H9 (cell line): ENCODE measurements at regions not wholly inside any gene's neighbourhood (a gene's known extent, or its start where the extent isn't known, plus 50 kb on each side); places are given as distances from the start of the nearest gene placed in this dataset.

ENCODE experiments used
- DNase-seq: peaks from one replicate; pipeline ENCODE4 v3.0.0-alpha.2; 2017
- H2AFZ ChIP-seq: one replicate; pipeline ENCODE4 v1.6.1; 2013; ENCODE audit warnings: mild to moderate bottlenecking, low read length, control low read depth, moderate library complexity
- H2AK5ac ChIP-seq: 2 replicates; pipeline ENCODE4 v1.6.1; 2013; ENCODE audit warnings: low read length, control low read depth, mixed read lengths; ENCODE audit not compliant: insufficient read length
- H2BK120ac ChIP-seq: one replicate; pipeline ENCODE4 v1.6.1; 2013; ENCODE audit warnings: low read depth, mild to moderate bottlenecking, low read length, control low read depth, inconsistent platforms; ENCODE audit not compliant: poor library complexity, severe bottlenecking
- H2BK12ac ChIP-seq: 2 replicates; pipeline ENCODE4 v1.6.1; 2013; ENCODE audit warnings: low read length, control low read depth, mixed read lengths, low read depth; ENCODE audit not compliant: insufficient read length
- H2BK15ac ChIP-seq: 2 replicates; pipeline ENCODE4 v1.6.1; 2013; ENCODE audit warnings: low read depth, low read length, control low read depth
- H2BK20ac ChIP-seq: one replicate; pipeline ENCODE4 v1.6.1; 2013; ENCODE audit warnings: low read depth, mild to moderate bottlenecking, low read length, control low read depth, inconsistent platforms; ENCODE audit not compliant: poor library complexity, severe bottlenecking
- H2BK5ac ChIP-seq: 2 replicates; pipeline ENCODE4 v1.6.1; 2013; ENCODE audit warnings: low read length, control low read depth, mixed read lengths; ENCODE audit not compliant: insufficient read length
- H3K14ac ChIP-seq: 2 replicates; pipeline ENCODE4 v1.6.1; 2013; ENCODE audit warnings: low read length, control low read depth; ENCODE audit not compliant: insufficient read depth
- H3K18ac ChIP-seq: 2 replicates; pipeline ENCODE4 v1.6.1; 2013; ENCODE audit warnings: low read depth, mild to moderate bottlenecking, mixed read lengths, low read length, control low read depth; ENCODE audit not compliant: insufficient read length
- H3K23ac ChIP-seq: 2 replicates; pipeline ENCODE4 v1.6.1; 2013; ENCODE audit warnings: low read length, control low read depth, mixed read lengths, low read depth; ENCODE audit not compliant: insufficient read length
- H3K23me2 ChIP-seq: 2 replicates; pipeline ENCODE4 v1.6.1; 2013; ENCODE audit warnings: low read depth, mild to moderate bottlenecking, mixed read lengths, low read length, control low read depth; ENCODE audit not compliant: insufficient read length, poor library complexity, severe bottlenecking
- H3K27ac ChIP-seq: 2 replicates; pipeline ENCODE4 v1.5.1; 2013; ENCODE audit warnings: low read length, control low read depth, mixed read lengths, low read depth; ENCODE audit not compliant: insufficient read length
- H3K27me3 ChIP-seq: 2 replicates; pipeline ENCODE4 v1.6.1; 2013; ENCODE audit warnings: low read length, control low read depth, inconsistent platforms; ENCODE audit not compliant: insufficient read depth
- H3K4ac ChIP-seq: 2 replicates; pipeline ENCODE4 v1.6.1; 2013; ENCODE audit warnings: low read depth, mild to moderate bottlenecking, control low read depth, inconsistent platforms, low read length, moderate library complexity
- H3K4me1 ChIP-seq: 2 replicates; pipeline ENCODE4 v1.6.1; 2013; ENCODE audit warnings: low read length, control low read depth, inconsistent platforms; ENCODE audit not compliant: insufficient read depth
- H3K4me2 ChIP-seq: 2 replicates; pipeline ENCODE4 v1.6.1; 2013; ENCODE audit warnings: low read length, control low read depth, mixed read lengths; ENCODE audit not compliant: insufficient read length, insufficient read depth
- H3K56ac ChIP-seq: 2 replicates; pipeline ENCODE4 v1.6.1; 2013; ENCODE audit warnings: low read depth, mild to moderate bottlenecking, mixed read lengths, low read length, control low read depth; ENCODE audit not compliant: insufficient read length
- H3K79me1 ChIP-seq: 2 replicates; pipeline ENCODE4 v1.6.1; 2013; ENCODE audit warnings: low read depth, mild to moderate bottlenecking, moderate library complexity, low read length, control low read depth, inconsistent platforms; ENCODE audit not compliant: insufficient read depth, poor library complexity, severe bottlenecking
- H3K79me2 ChIP-seq: 2 replicates; pipeline ENCODE4 v1.6.1; 2013; ENCODE audit warnings: low read length, control low read depth, inconsistent platforms; ENCODE audit not compliant: insufficient read depth
- H3K9ac ChIP-seq: 2 replicates; pipeline ENCODE4 v1.6.1; 2013; ENCODE audit warnings: low read length, control low read depth, mixed read lengths; ENCODE audit not compliant: insufficient read length; ENCODE audit errors: extremely low read depth
- H3K9me3 ChIP-seq: one replicate; pipeline ENCODE4 v1.6.1; 2013; ENCODE audit warnings: low read depth, low read length, inconsistent platforms; ENCODE audit not compliant: control insufficient read depth
- H3T11ph ChIP-seq: one replicate; pipeline ENCODE4 v1.6.1; 2013; ENCODE audit warnings: mild to moderate bottlenecking, low read length, control low read depth, inconsistent platforms
- H4K20me1 ChIP-seq: one replicate; pipeline ENCODE4 v1.6.1; 2013; ENCODE audit not compliant: control insufficient read depth, insufficient read length, insufficient read depth
- H4K5ac ChIP-seq: 2 replicates; pipeline ENCODE4 v1.6.1; 2013; ENCODE audit warnings: low read depth, mild to moderate bottlenecking, mixed read lengths, low read length, control low read depth; ENCODE audit not compliant: insufficient read length
- H4K8ac ChIP-seq: replicated peaks from 2 replicates; pipeline ENCODE4 v1.6.1; 2013; ENCODE audit warnings: low read length, control low read depth, mixed read lengths, low read depth; ENCODE audit not compliant: insufficient read length
- H4K91ac ChIP-seq: 2 replicates; pipeline ENCODE4 v1.6.1; 2013; ENCODE audit warnings: low read depth, mild to moderate bottlenecking, moderate library complexity, mixed read lengths, low read length, control low read depth; ENCODE audit not compliant: insufficient read length
- H3K27ac Mint-ChIP-seq, 3 experiments: 2 replicates in 2 of 3; 3 replicates in 1 of 3; pipeline ENCODE4 v1.8.0; 2020 to 2021; ENCODE audit warnings: mixed read lengths in 3 of 3, mild to moderate bottlenecking in 1 of 3, moderate library complexity in 1 of 3
- H3K27me3 Mint-ChIP-seq: 2 replicates; pipeline ENCODE4 v1.8.0; 2021; ENCODE audit warnings: low read depth, mild to moderate bottlenecking, moderate library complexity, mixed read lengths
- H3K36me3 Mint-ChIP-seq, 3 experiments: 2 replicates in 2 of 3; 3 replicates in 1 of 3; pipeline ENCODE4 v1.8.0; 2020 to 2021; ENCODE audit warnings: low read depth in 3 of 3, mixed read lengths in 3 of 3; ENCODE audit not compliant: insufficient read depth in 1 of 3
- H3K4me1 Mint-ChIP-seq, 2 experiments: 2 replicates each; pipeline ENCODE4 v1.8.0; 2020; ENCODE audit warnings: mixed read lengths in 2 of 2
- H3K4me3 Mint-ChIP-seq, 2 experiments: 2 replicates in 1 of 2; 3 replicates in 1 of 2; pipeline ENCODE4 v1.8.0; 2020 to 2021; ENCODE audit warnings: mild to moderate bottlenecking in 2 of 2, mixed read lengths in 2 of 2, moderate library complexity in 1 of 2
- H3K9me3 Mint-ChIP-seq, 2 experiments: 2 replicates in 1 of 2; 3 replicates in 1 of 2; pipeline ENCODE4 v1.8.0; 2020; ENCODE audit warnings: mild to moderate bottlenecking in 2 of 2, mixed read lengths in 2 of 2, moderate library complexity in 1 of 2
- WGBS: extraction: QIAGEN DNeasy Blood & Tissue Kit; methylation state at CpG from one replicate; pipeline ENCODE4 v1.1.7; 2013; ENCODE audit warnings: missing lambda C conversion rate, low lambda C conversion rate, mixed read lengths; ENCODE audit not compliant: insufficient read length; ENCODE audit errors: extremely low coverage; 5-methylcytosine and 5-hydroxymethylcytosine counted together
- TF ChIP-seq, protein P1 (sequence below): fragments of 200-600 bp; sonication (generic); conservative IDR thresholded peaks from 3 replicates; pipeline ENCODE4 v1.8.0; 2021; ENCODE audit warnings: antibody characterized with exemption, mild to moderate bottlenecking

DNA sequence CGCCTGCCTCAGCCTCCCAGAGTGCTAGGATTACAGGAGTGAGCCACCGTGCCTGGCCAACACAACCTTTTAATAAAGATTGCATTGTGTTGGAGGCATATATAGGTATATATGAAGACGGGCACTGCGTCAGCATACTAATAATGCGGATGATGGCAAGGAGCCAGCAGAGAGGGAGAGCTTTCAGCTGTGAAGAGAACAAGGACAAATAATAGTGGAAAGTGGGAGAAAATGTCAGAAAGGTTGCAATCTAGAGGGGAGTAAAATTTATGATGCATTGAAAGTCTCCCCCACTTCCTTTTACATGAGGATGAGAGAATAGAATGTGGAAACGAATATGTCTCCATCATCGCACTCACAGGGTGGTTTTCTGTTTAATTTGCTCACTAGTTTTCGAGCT lies 170.5 kb upstream of the TBL1XR1 start:
- Histone ChIP-seq H4K20me1 (no peaks in the 10 kb centered on the region), H2BK12ac (no peak overlapping the region), H2BK15ac (no peak overlapping the region), H2BK120ac (no peak overlapping the region), H3T11ph (no peak overlapping the region), H3K4ac (no peak overlapping the region), H3K18ac (no peak overlapping the region), H2BK5ac (no peak overlapping the region), H3K23me2 (no peaks in the 10 kb centered on the region), H3K23ac (no peak overlapping the region), H3K79me2 (no peaks in the 10 kb centered on the region), H4K8ac (no peak overlapping the region), H4K5ac (no peak overlapping the region), H2AK5ac (no peak overlapping the region), H3K27ac (no peak overlapping the region), H3K14ac (no peak overlapping the region), H3K9ac (no peak overlapping the region), H3K4me2 (no peak overlapping the region), H4K91ac (no peak overlapping the region), H3K79me1 (no peaks in the 10 kb centered on the region), H3K27me3 (no peaks in the 10 kb centered on the region), H3K9me3 (no peaks in the 10 kb centered on the region), H2BK20ac (no peak overlapping the region), H2AFZ (no peak overlapping the region), H3K4me1 (no peaks in the 10 kb centered on the region), H3K56ac (no peak overlapping the region)
- Mint-ChIP-seq H3K4me1 (peaks cover 2 to 5% of the 10 kb centered on the region in 2 experiments), H3K27ac (no peak overlapping the region; a peak in 2 of 7 replicates), H3K36me3 (no peaks in the 10 kb centered on the region), H3K27me3 (peaks cover 2% of the 10 kb centered on the region; the same call in 1 of the 2 replicates), H3K9me3 (no peaks in the 10 kb centered on the region), H3K4me3 (no peak overlapping the region)
- TF ChIP-seq, protein P1, sequence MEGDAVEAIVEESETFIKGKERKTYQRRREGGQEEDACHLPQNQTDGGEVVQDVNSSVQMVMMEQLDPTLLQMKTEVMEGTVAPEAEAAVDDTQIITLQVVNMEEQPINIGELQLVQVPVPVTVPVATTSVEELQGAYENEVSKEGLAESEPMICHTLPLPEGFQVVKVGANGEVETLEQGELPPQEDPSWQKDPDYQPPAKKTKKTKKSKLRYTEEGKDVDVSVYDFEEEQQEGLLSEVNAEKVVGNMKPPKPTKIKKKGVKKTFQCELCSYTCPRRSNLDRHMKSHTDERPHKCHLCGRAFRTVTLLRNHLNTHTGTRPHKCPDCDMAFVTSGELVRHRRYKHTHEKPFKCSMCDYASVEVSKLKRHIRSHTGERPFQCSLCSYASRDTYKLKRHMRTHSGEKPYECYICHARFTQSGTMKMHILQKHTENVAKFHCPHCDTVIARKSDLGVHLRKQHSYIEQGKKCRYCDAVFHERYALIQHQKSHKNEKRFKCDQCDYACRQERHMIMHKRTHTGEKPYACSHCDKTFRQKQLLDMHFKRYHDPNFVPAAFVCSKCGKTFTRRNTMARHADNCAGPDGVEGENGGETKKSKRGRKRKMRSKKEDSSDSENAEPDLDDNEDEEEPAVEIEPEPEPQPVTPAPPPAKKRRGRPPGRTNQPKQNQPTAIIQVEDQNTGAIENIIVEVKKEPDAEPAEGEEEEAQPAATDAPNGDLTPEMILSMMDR: no peak
- no CpG with 5 or more reads among the region's 8 CpGs for WGBS
- DNase-seq: no peak
